Smooth muscle cell (in vitro differentiated cells): ENCODE measurements at regions not wholly inside any gene's neighbourhood (a gene's known extent, or its start where the extent isn't known, plus 50 kb on each side); places are given as distances from the start of the nearest gene placed in this dataset.

ENCODE experiments used
- DNase-seq: peaks from one replicate; lab custom pipeline; 2025; ENCODE audit not compliant: unreplicated experiment; lab: John Stamatoyannopoulos, UW
- H2AFZ ChIP-seq: fragments of 200-600 bp; sonication (generic); 2 replicates; pipeline ENCODE4 v1.6.0; 2016; ENCODE audit warnings: antibody characterized with exemption, low read depth, mild to moderate bottlenecking
- H3F3A ChIP-seq: fragments of 200-600 bp; sonication (generic); 2 replicates; pipeline ENCODE4 v1.6.0; 2017; ENCODE audit warnings: antibody characterized with exemption, low read depth
- H3K27ac ChIP-seq: fragments of 200-600 bp; sonication (generic); 2 replicates; pipeline ENCODE4 v1.5.1; 2016; ENCODE audit warnings: low read depth, mild to moderate bottlenecking
- H3K27me3 ChIP-seq: fragments of 200-600 bp; sonication (generic); 2 replicates; pipeline ENCODE4 v1.6.1; 2016; ENCODE audit warnings: low read depth, mild to moderate bottlenecking
- H3K36me3 ChIP-seq: fragments of 200-600 bp; sonication (generic); 2 replicates; pipeline ENCODE4 v1.5.1; 2016; ENCODE audit warnings: low read depth
- H3K4me1 ChIP-seq: fragments of 200-600 bp; sonication (generic); 2 replicates; pipeline ENCODE4 v1.5.1; 2016; ENCODE audit warnings: low read depth
- H3K4me2 ChIP-seq: fragments of 200-600 bp; sonication (generic); 2 replicates; pipeline ENCODE4 v1.6.0; 2016; ENCODE audit warnings: mild to moderate bottlenecking
- H3K4me3 ChIP-seq: fragments of 200-600 bp; sonication (generic); 2 replicates; pipeline ENCODE4 v1.5.1; 2016; ENCODE audit warnings: mild to moderate bottlenecking
- H3K79me2 ChIP-seq: fragments of 200-600 bp; sonication (generic); 2 replicates; pipeline ENCODE4 v1.6.0; 2016; ENCODE audit warnings: low read depth, mild to moderate bottlenecking
- H3K9ac ChIP-seq: fragments of 200-600 bp; sonication (generic); 2 replicates; pipeline ENCODE4 v1.6.0; 2016; ENCODE audit warnings: low read depth
- H3K9me3 ChIP-seq: fragments of 200-600 bp; sonication (generic); replicated peaks from 2 replicates; pipeline ENCODE4 v1.5.1; 2016; ENCODE audit warnings: low read depth
- H4K20me1 ChIP-seq: fragments of 200-600 bp; sonication (generic); 2 replicates; pipeline ENCODE4 v1.6.0; 2016; ENCODE audit warnings: low read depth
- WGBS: methylation state at CpG from one replicate; pipeline ENCODE4 v1.1.7; 2016; ENCODE audit warnings: low lambda C conversion rate; 5-methylcytosine and 5-hydroxymethylcytosine counted together
- TF ChIP-seq, protein P1 (sequence below): fragments of 200-600 bp; sonication (generic); IDR thresholded peaks from 2 replicates; pipeline ENCODE4 v1.5.1; 2017; ENCODE audit warnings: borderline replicate concordance, mild to moderate bottlenecking, antibody characterized with exemption; ENCODE audit not compliant: insufficient read depth, poor library complexity, severe bottlenecking

- DNase-seq: no peak
- Histone ChIP-seq H3K4me3 (no peak overlapping the region), H3K36me3 (no peaks in the 10 kb centered on the region), H3K4me1 (no peaks in the 10 kb centered on the region), H3K4me2 (peak overlapping the region; percentile 12), H3K27ac (no peak overlapping the region), H4K20me1 (no peaks in the 10 kb centered on the region), H3K9me3 (no peaks in the 10 kb centered on the region), H3K9ac (no peak overlapping the region), H3K27me3 (peaks cover 8% of the 10 kb centered on the region), H3K79me2 (no peaks in the 10 kb centered on the region), H2AFZ (no peak overlapping the region), H3F3A (no peaks in the 10 kb centered on the region)
- TF ChIP-seq, protein P1, sequence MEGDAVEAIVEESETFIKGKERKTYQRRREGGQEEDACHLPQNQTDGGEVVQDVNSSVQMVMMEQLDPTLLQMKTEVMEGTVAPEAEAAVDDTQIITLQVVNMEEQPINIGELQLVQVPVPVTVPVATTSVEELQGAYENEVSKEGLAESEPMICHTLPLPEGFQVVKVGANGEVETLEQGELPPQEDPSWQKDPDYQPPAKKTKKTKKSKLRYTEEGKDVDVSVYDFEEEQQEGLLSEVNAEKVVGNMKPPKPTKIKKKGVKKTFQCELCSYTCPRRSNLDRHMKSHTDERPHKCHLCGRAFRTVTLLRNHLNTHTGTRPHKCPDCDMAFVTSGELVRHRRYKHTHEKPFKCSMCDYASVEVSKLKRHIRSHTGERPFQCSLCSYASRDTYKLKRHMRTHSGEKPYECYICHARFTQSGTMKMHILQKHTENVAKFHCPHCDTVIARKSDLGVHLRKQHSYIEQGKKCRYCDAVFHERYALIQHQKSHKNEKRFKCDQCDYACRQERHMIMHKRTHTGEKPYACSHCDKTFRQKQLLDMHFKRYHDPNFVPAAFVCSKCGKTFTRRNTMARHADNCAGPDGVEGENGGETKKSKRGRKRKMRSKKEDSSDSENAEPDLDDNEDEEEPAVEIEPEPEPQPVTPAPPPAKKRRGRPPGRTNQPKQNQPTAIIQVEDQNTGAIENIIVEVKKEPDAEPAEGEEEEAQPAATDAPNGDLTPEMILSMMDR: peak; percentile 38
- WGBS: 59% methylated on average over 6 of the region's 6 CpGs
Observed at GRCh38 chr5:54895816-54896341, 89.5 kb downstream of the ESM1 start.

- 76% methylated on average over 3 of the region's 3 CpGs for WGBS
- Histone ChIP-seq H2AFZ (no peak overlapping the region), H3K27ac (no peak overlapping the region), H3K4me3 (no peak overlapping the region), H3K9ac (no peak overlapping the region), H3K4me2 (peak overlapping the region; percentile 12), H3K9me3 (no peaks in the 10 kb centered on the region), H4K20me1 (no peaks in the 10 kb centered on the region), H3K36me3 (no peaks in the 10 kb centered on the region), H3K27me3 (peaks cover 8% of the 10 kb centered on the region), H3K4me1 (no peaks in the 10 kb centered on the region), H3F3A (no peaks in the 10 kb centered on the region), H3K79me2 (no peaks in the 10 kb centered on the region)
- DNase-seq: no peak
- TF ChIP-seq, protein P1: no peak
Observed at GRCh38 chr5:54894957-54895815, 90.2 kb downstream of the ESM1 start.

DNA sequence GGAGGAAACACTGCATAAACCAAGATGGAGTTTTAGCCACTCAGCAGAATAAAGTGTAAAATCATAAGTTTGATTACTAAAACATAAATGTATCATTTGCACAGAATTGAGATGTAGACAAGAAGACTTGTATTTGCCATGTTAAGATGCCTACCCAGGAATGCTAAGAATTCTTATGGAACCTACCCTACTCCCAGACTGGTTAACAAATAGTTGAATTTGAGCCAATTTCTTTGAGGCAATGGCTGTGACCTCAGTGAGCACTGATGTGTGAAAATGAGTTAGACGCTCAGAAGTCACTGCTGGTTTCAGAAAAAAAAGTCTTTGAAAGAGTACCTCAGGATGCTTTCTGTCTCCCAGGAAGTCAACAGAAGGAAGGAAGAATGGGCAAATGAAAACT is 95.6 kb downstream of the ESM1 start:
- Histone ChIP-seq H4K20me1 (no peaks in the 10 kb centered on the region), H3K4me2 (no peak overlapping the region), H3F3A (no peaks in the 10 kb centered on the region), H3K4me1 (no peaks in the 10 kb centered on the region), H3K36me3 (no peaks in the 10 kb centered on the region), H3K9me3 (no peaks in the 10 kb centered on the region), H3K27me3 (peaks cover 9% of the 10 kb centered on the region), H3K4me3 (no peak overlapping the region), H3K9ac (no peak overlapping the region), H3K79me2 (no peaks in the 10 kb centered on the region), H3K27ac (no peak overlapping the region), H2AFZ (no peak overlapping the region)
- TF ChIP-seq, protein P1: no peak
- no peak for DNase-seq
- 32% methylated on average over 1 of the region's 1 CpG for WGBS
